ENCODE measurements at regions not wholly inside any gene's neighbourhood (a gene's known extent, or its start where the extent isn't known, plus 50 kb on each side); places are given as distances from the start of the nearest gene placed in this dataset.

GRCh38 chr2:48264627-48265026, 49.9 kb upstream of the FOXN2 start:
- H3K36me3 ChIP-seq (ENCODE audit: control insufficient read depth in 3 of 3, insufficient read depth in 2 of 3, low read depth in 1 of 3, low read length in 3 of 3) = no peaks in the 10 kb centered on the region
- no peaks in the 10 kb centered on the region for H3K27me3 ChIP-seq (ENCODE audit: control insufficient read depth in 3 of 3, insufficient read depth in 3 of 3, low read length in 3 of 3)
- FAIRE-seq (no peak), DNase-seq (no peak)
- 94 to 100% (median 95%) methylated on average over 1 of the region's 1 CpG for WGBS, 3 donors
- H3K9me3 ChIP-seq (ENCODE audit: control insufficient read depth in 2 of 2, insufficient read depth in 1 of 2, low read depth in 1 of 2, low read length in 1 of 2) = peaks cover 0 to 5% of the 10 kb centered on the region in 2 donors
- peaks cover 0 to 13% (median 0%) of the 10 kb centered on the region in 3 donors for H3K4me1 ChIP-seq (ENCODE audit: control insufficient read depth in 3 of 3, insufficient read depth in 2 of 3, low read depth in 1 of 3, low read length in 2 of 3)
- no peak overlapping the region for H3K4me3 ChIP-seq (ENCODE audit: low read depth in 1 of 3, low read length in 3 of 3)
- no peak overlapping the region for H3K27ac ChIP-seq (ENCODE audit: low read depth in 1 of 3, low read length in 2 of 3)
